GOT3 (cell line): ENCODE measurements at regions not wholly inside any gene's neighbourhood (a gene's known extent, or its start where the extent isn't known, plus 50 kb on each side); places are given as distances from the start of the nearest gene placed in this dataset.
"Not testable (repeated sequence)": the region's sequence is repeated elsewhere in the genome, so short reads cannot be mapped to it uniquely, and the experiment has no call there.

ENCODE experiments used
- DNase-seq: peaks from one replicate; lab custom pipeline; 2025; ENCODE audit warnings: mixed read lengths; lab: John Stamatoyannopoulos, UW

- no peak for DNase-seq
Measured at GRCh38 chr3:147471741-147472140, 62.6 kb downstream of the ZIC1 start.

- no peak for DNase-seq
Measured at GRCh38 chr3:147472846-147473245, 63.7 kb downstream of the ZIC1 start.

- DNase-seq: no peak
Measured at GRCh38 chr3:147483145-147483544, 74.0 kb downstream of the ZIC1 start.

- DNase-seq: no peak
Measured at GRCh38 chr3:147483578-147483977, 74.4 kb downstream of the ZIC1 start.

GRCh38 chr3:147493065-147493464, 83.9 kb downstream of the ZIC1 start:
- no peak for DNase-seq

GRCh38 chr3:147493666-147494065, 84.5 kb downstream of the ZIC1 start:
- no peak for DNase-seq

- no peak for DNase-seq
Measured at GRCh38 chr3:147497286-147497685, 88.1 kb downstream of the ZIC1 start.

GRCh38 chr3:147507638-147508286, 98.6 kb downstream of the ZIC1 start:
- DNase-seq: no peak

GRCh38 chr3:147509448-147509847, 100.3 kb downstream of the ZIC1 start:
- no peak for DNase-seq

GRCh38 chr3:147513785-147514184, 104.6 kb downstream of the ZIC1 start:
- no peak for DNase-seq

- no peak for DNase-seq
Measured at GRCh38 chr3:147514366-147515160, 105.4 kb downstream of the ZIC1 start.

- DNase-seq: no peak
Measured at GRCh38 chr3:147518465-147518864, 109.3 kb downstream of the ZIC1 start.

- DNase-seq: no peak
Measured at GRCh38 chr3:147521646-147522045, 112.5 kb downstream of the ZIC1 start.

GRCh38 chr3:147522780-147523179, 113.6 kb downstream of the ZIC1 start:
- not testable (repeated sequence) for DNase-seq

GRCh38 chr3:147529551-147529950, 120.4 kb downstream of the ZIC1 start:
- no peak for DNase-seq

GRCh38 chr3:147538034-147538433, 128.9 kb downstream of the ZIC1 start:
- DNase-seq: no peak

GRCh38 chr3:147540921-147541320, 131.8 kb downstream of the ZIC1 start:
- DNase-seq: no peak

GRCh38 chr3:147544290-147544689, 135.1 kb downstream of the ZIC1 start:
- DNase-seq: no peak

- no peak for DNase-seq
Measured at GRCh38 chr3:147551491-147551890, 142.3 kb downstream of the ZIC1 start.

GRCh38 chr3:147554332-147554731, 145.2 kb downstream of the ZIC1 start:
- no peak for DNase-seq

- DNase-seq: no peak
Measured at GRCh38 chr3:147572970-147573340, 163.8 kb downstream of the ZIC1 start.

- DNase-seq: no peak
Measured at GRCh38 chr3:147574621-147575020, 165.5 kb downstream of the ZIC1 start.

GRCh38 chr3:147575391-147575790, 166.2 kb downstream of the ZIC1 start:
- DNase-seq: no peak

GRCh38 chr3:147582642-147583041, 173.5 kb downstream of the ZIC1 start:
- no peak for DNase-seq
